ENCODE measurements at regions not wholly inside any gene's neighbourhood (a gene's known extent, or its start where the extent isn't known, plus 50 kb on each side); places are given as distances from the start of the nearest gene placed in this dataset.

DNA sequence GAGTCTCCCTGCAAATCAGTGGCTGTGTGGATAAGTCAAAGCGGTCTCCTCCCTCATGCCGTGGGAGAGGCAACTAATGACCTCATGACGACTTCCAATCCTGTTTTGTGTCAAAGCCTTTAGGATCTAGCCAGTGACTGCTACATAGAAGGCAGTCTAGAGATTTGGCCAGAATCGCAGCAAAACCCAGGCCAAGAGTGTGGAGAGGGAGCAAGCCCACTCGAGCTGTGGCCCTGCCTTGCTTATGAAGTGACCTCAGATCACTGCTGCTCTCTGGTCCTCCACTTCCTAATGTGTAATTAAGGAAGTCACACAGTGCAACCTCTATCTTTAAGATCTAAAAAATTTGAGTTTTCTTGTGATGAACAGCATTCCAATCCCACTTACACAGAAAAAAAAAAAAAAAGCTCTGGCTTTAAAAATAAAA, 296.7 kb upstream of the KLF6 start:
- Histone ChIP-seq H3K4me3 (no peak overlapping the region), H3K27me3 (replicated peaks; ENCODE audit: insufficient read depth) (no peaks in the 10 kb centered on the region), H3K9me3 (no peaks in the 10 kb centered on the region), H3K4me1 (ENCODE audit: control insufficient read depth in 1 of 2, low read depth in 2 of 2) (peaks cover 22 to 42% of the 10 kb centered on the region in 2 donors), H3K36me3 (no peaks in the 10 kb centered on the region), H3K27ac (peak overlapping the region in 1 of 2 donors; percentile 29)
- DNase-seq (ENCODE audit: low spot score) (no peak), ATAC-seq (ENCODE audit: insufficient number of reproducible peaks, low FRiP score, low read depth) (no peak)
- TF ChIP-seq, protein P1, sequence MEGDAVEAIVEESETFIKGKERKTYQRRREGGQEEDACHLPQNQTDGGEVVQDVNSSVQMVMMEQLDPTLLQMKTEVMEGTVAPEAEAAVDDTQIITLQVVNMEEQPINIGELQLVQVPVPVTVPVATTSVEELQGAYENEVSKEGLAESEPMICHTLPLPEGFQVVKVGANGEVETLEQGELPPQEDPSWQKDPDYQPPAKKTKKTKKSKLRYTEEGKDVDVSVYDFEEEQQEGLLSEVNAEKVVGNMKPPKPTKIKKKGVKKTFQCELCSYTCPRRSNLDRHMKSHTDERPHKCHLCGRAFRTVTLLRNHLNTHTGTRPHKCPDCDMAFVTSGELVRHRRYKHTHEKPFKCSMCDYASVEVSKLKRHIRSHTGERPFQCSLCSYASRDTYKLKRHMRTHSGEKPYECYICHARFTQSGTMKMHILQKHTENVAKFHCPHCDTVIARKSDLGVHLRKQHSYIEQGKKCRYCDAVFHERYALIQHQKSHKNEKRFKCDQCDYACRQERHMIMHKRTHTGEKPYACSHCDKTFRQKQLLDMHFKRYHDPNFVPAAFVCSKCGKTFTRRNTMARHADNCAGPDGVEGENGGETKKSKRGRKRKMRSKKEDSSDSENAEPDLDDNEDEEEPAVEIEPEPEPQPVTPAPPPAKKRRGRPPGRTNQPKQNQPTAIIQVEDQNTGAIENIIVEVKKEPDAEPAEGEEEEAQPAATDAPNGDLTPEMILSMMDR (IDR thresholded peaks at IDR 0.05): no peak

- H3K4me3 ChIP-seq: no peak overlapping the region
- no peaks in the 10 kb centered on the region for H3K27me3 ChIP-seq (replicated peaks; ENCODE audit: insufficient read depth)
- H3K27ac ChIP-seq: no peak overlapping the region
- DNase-seq (ENCODE audit: low spot score) (no peak), ATAC-seq (ENCODE audit: insufficient number of reproducible peaks, low FRiP score, low read depth) (no peak)
- H3K9me3 ChIP-seq: no peaks in the 10 kb centered on the region
- H3K36me3 ChIP-seq: no peaks in the 10 kb centered on the region
- TF ChIP-seq, protein P1 (IDR thresholded peaks at IDR 0.05): no peak
- H3K4me1 ChIP-seq (ENCODE audit: control insufficient read depth in 1 of 2, low read depth in 2 of 2): peaks cover 22 to 33% of the 10 kb centered on the region in 2 donors
Observed at GRCh38 chr10:4080225-4080805, 295.3 kb upstream of the KLF6 start.

DNA sequence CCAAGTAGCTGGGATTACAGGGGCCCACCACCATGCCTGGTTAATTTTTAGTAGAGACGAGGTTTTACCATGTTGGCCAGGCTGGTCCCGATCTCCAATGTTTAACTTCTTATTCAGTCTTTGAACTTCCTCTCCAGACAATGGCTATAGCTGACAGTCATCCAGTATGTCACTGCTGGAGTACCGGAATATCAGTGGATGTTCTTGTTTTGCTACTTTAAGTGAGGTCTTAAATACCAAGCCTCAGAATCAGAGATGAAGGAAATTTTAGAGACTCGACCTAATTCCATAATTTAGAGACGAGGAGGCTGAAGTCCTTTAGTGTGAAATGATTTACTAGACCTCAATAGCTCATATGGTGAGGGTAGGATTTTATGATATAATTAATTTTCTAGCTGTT, 294.8 kb upstream of the KLF6 start:
- Histone ChIP-seq H3K9me3 (no peaks in the 10 kb centered on the region), H3K36me3 (no peaks in the 10 kb centered on the region), H3K27ac (no peak overlapping the region), H3K27me3 (replicated peaks; ENCODE audit: insufficient read depth) (no peaks in the 10 kb centered on the region), H3K4me3 (no peak overlapping the region), H3K4me1 (ENCODE audit: control insufficient read depth in 1 of 2, low read depth in 2 of 2) (peaks cover 24 to 38% of the 10 kb centered on the region in 2 donors)
- TF ChIP-seq, protein P1 (IDR thresholded peaks at IDR 0.05): no peak
- DNase-seq (ENCODE audit: low spot score) (no peak), ATAC-seq (ENCODE audit: insufficient number of reproducible peaks, low FRiP score, low read depth) (no peak)

GRCh38 chr10:4077804-4078203, 292.8 kb upstream of the KLF6 start:
- H3K36me3 ChIP-seq: no peaks in the 10 kb centered on the region
- H3K9me3 ChIP-seq: no peaks in the 10 kb centered on the region
- peaks cover 24 to 46% of the 10 kb centered on the region in 2 donors for H3K4me1 ChIP-seq (ENCODE audit: control insufficient read depth in 1 of 2, low read depth in 2 of 2)
- no peak for DNase-seq (ENCODE audit: low spot score)
- no peaks in the 10 kb centered on the region for H3K27me3 ChIP-seq (replicated peaks; ENCODE audit: insufficient read depth)
- H3K4me3 ChIP-seq: no peak overlapping the region
- ATAC-seq (ENCODE audit: insufficient number of reproducible peaks, low FRiP score, low read depth): no peak
- no peak overlapping the region for H3K27ac ChIP-seq
- TF ChIP-seq, protein P1 (IDR thresholded peaks at IDR 0.05): no peak

- ATAC-seq (ENCODE audit: insufficient number of reproducible peaks, low FRiP score, low read depth) (no peak), DNase-seq (ENCODE audit: low spot score) (no peak)
- peaks cover 18 to 45% of the 10 kb centered on the region in 2 donors for H3K4me1 ChIP-seq (ENCODE audit: control insufficient read depth in 1 of 2, low read depth in 2 of 2)
- H3K36me3 ChIP-seq: no peaks in the 10 kb centered on the region
- no peaks in the 10 kb centered on the region for H3K9me3 ChIP-seq
- no peaks in the 10 kb centered on the region for H3K27me3 ChIP-seq (replicated peaks; ENCODE audit: insufficient read depth)
- H3K27ac ChIP-seq: no peak overlapping the region
- TF ChIP-seq, protein P1 (IDR thresholded peaks at IDR 0.05): no peak
- H3K4me3 ChIP-seq: no peak overlapping the region
Observed at GRCh38 chr10:4076983-4077382, 292.0 kb upstream of the KLF6 start.
